Activated CD8-positive, alpha-beta memory T cell treated with anti-CD3 and anti-CD28 coated beads, Interleukin-2, amount 10 ng/mL, durations not matched to agents 7 days and 5 days (primary cell): ENCODE measurements at regions not wholly inside any gene's neighbourhood (a gene's known extent, or its start where the extent isn't known, plus 50 kb on each side); places are given as distances from the start of the nearest gene placed in this dataset.

Experiments
- ATAC-seq: fragments of 150-1000 bp; cut with Tn5 transposase; one replicate; pipeline ENCODE4 v1.10.0; 2021; ENCODE audit warnings: moderate library complexity
- CTCF ChIA-PET: fragments of 350-600 bp; sonication (Branson Sonifier 250); formaldehyde crosslinking; loops from one replicate; lab custom pipeline; 2021; ENCODE audit warnings: antibody characterized with exemption; lab: Charles Lee
- DNase-seq: peaks from one replicate; pipeline ENCODE4 v3.0.0-alpha.2; 2020
- H3K27ac Mint-ChIP-seq: one replicate; pipeline ENCODE4 v1.8.0; 2021; ENCODE audit warnings: mild to moderate bottlenecking, mixed read lengths
- H3K27me3 Mint-ChIP-seq: one replicate; pipeline ENCODE4 v1.8.0; 2021; ENCODE audit warnings: mixed read lengths
- H3K36me3 Mint-ChIP-seq: one replicate; pipeline ENCODE4 v1.8.0; 2021; ENCODE audit warnings: mild to moderate bottlenecking, mixed read lengths
- H3K4me1 Mint-ChIP-seq: one replicate; pipeline ENCODE4 v1.8.0; 2021; ENCODE audit warnings: mixed read lengths
- H3K4me3 Mint-ChIP-seq: one replicate; pipeline ENCODE4 v1.8.0; 2021; ENCODE audit warnings: mild to moderate bottlenecking, moderate library complexity, mixed read lengths
- H3K9me3 Mint-ChIP-seq: one replicate; pipeline ENCODE4 v1.8.0; 2022; ENCODE audit warnings: low read depth, mixed read lengths

GRCh38 chr3:66729687-66730393 is 229.0 kb upstream of the LRIG1 start:
- Mint-ChIP-seq H3K4me1 (no peaks in the 10 kb centered on the region), H3K27ac (no peak overlapping the region), H3K4me3 (no peak overlapping the region), H3K27me3 (peaks cover 16% of the 10 kb centered on the region), H3K9me3 (no peaks in the 10 kb centered on the region), H3K36me3 (no peaks in the 10 kb centered on the region)
- CTCF ChIA-PET = no interaction called here
- ATAC-seq = no peak
- DNase-seq = no peak

GRCh38 chr3:66738625-66739365 is 238.0 kb upstream of the LRIG1 start:
- no peaks in the 10 kb centered on the region for H3K36me3 Mint-ChIP-seq
- no peaks in the 10 kb centered on the region for H3K9me3 Mint-ChIP-seq
- H3K4me1 Mint-ChIP-seq = no peaks in the 10 kb centered on the region
- H3K27ac Mint-ChIP-seq = no peak overlapping the region
- peaks cover 9% of the 10 kb centered on the region for H3K27me3 Mint-ChIP-seq
- no peak overlapping the region for H3K4me3 Mint-ChIP-seq
- CTCF ChIA-PET = no interaction called here
- DNase-seq (no peak), ATAC-seq (no peak)

- Mint-ChIP-seq H3K36me3 (no peaks in the 10 kb centered on the region), H3K4me3 (no peak overlapping the region), H3K9me3 (no peaks in the 10 kb centered on the region), H3K4me1 (no peaks in the 10 kb centered on the region), H3K27ac (no peak overlapping the region), H3K27me3 (peaks cover 10% of the 10 kb centered on the region)
- CTCF ChIA-PET = no interaction called here
- DNase-seq (no peak), ATAC-seq (no peak)
Measured at GRCh38 chr3:66740260-66740659, 239.4 kb upstream of the LRIG1 start.

DNA sequence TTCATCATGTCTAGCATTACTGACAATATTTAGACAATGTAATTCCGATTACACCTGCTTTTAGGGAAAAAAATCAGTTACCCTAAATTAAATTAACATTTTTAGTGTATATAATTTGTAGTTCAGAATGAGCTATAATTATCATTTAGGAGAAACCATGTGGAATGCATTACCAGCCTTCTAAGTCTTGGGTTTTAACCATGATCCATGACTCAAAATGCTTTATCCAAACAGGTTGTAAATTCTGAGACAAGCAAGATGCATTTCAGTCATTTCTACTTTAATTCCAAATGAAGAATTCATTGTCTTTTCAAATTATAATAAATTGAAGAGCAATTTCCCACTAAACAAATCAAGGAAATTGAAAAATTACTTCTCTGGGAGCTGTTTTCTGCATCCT is 243.7 kb upstream of the LRIG1 start:
- DNase-seq = no peak
- Mint-ChIP-seq H3K4me3 (no peak overlapping the region), H3K36me3 (no peaks in the 10 kb centered on the region), H3K4me1 (no peaks in the 10 kb centered on the region), H3K27ac (no peak overlapping the region), H3K27me3 (peaks cover 8% of the 10 kb centered on the region), H3K9me3 (no peaks in the 10 kb centered on the region)
- ATAC-seq = no peak
- CTCF ChIA-PET = no interaction called here

GRCh38 chr3:66744986-66745385 is 244.2 kb upstream of the LRIG1 start:
- CTCF ChIA-PET = no interaction called here
- no peaks in the 10 kb centered on the region for H3K4me1 Mint-ChIP-seq
- H3K4me3 Mint-ChIP-seq = no peak overlapping the region
- no peak overlapping the region for H3K27ac Mint-ChIP-seq
- H3K27me3 Mint-ChIP-seq = peaks cover 8% of the 10 kb centered on the region
- no peaks in the 10 kb centered on the region for H3K36me3 Mint-ChIP-seq
- no peaks in the 10 kb centered on the region for H3K9me3 Mint-ChIP-seq
- DNase-seq = no peak
- ATAC-seq = no peak

DNA sequence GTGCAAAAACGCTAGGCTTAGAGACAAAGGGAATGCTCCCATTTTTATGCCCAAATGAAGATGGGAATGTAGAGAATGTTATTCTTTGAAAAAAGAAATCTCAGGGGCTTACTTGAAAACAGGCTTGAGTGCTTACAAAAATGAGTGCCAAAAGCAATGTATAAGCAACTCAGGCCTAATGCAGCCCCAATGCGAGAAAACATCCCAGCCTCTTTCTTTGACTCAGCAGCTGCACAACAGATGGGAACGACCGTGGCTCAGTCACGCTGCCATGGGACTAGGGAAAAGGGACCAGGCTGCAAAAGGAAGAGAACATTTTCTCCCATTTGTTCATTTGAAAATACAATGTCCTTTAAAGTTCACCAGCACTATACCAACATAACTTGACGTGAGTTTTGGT is 246.4 kb upstream of the LRIG1 start:
- Mint-ChIP-seq H3K4me1 (no peaks in the 10 kb centered on the region), H3K27me3 (peaks cover 11% of the 10 kb centered on the region), H3K9me3 (no peaks in the 10 kb centered on the region), H3K4me3 (no peak overlapping the region), H3K36me3 (no peaks in the 10 kb centered on the region), H3K27ac (no peak overlapping the region)
- CTCF ChIA-PET = interaction anchor here (1.6 kb wide), 1 partner anchor 339 kb away, joined by 4 read pairs; no protein-coding TSS in a partner anchor
- ATAC-seq = no peak
- no peak for DNase-seq

DNA sequence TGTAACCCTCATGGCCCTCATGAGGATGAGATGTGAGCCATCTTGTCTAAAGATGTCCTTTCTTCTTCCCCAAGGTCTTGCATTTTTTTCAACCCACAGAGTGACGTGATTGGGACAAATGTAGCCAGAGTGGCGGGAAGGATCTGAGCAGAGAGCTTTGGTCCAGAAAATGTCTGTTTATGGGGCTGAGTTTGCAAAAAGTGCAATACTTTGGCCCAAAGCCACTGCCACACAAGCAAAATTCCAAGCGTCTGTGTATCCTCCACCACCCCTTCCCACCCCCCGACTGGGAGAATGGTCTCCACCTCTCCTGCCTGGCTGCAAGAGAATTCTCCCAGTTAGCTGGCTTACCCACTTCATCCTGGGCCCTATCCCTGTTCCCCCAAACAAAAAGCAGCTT is 246.9 kb upstream of the LRIG1 start:
- CTCF ChIA-PET = interaction anchor here (1.6 kb wide), 1 partner anchor 340 kb away, joined by 4 read pairs; no protein-coding TSS in a partner anchor
- no peak overlapping the region for H3K4me3 Mint-ChIP-seq
- no peaks in the 10 kb centered on the region for H3K9me3 Mint-ChIP-seq
- no peaks in the 10 kb centered on the region for H3K4me1 Mint-ChIP-seq
- peaks cover 11% of the 10 kb centered on the region for H3K27me3 Mint-ChIP-seq
- no peak overlapping the region for H3K27ac Mint-ChIP-seq
- ATAC-seq = no peak
- H3K36me3 Mint-ChIP-seq = no peaks in the 10 kb centered on the region
- no peak for DNase-seq

DNA sequence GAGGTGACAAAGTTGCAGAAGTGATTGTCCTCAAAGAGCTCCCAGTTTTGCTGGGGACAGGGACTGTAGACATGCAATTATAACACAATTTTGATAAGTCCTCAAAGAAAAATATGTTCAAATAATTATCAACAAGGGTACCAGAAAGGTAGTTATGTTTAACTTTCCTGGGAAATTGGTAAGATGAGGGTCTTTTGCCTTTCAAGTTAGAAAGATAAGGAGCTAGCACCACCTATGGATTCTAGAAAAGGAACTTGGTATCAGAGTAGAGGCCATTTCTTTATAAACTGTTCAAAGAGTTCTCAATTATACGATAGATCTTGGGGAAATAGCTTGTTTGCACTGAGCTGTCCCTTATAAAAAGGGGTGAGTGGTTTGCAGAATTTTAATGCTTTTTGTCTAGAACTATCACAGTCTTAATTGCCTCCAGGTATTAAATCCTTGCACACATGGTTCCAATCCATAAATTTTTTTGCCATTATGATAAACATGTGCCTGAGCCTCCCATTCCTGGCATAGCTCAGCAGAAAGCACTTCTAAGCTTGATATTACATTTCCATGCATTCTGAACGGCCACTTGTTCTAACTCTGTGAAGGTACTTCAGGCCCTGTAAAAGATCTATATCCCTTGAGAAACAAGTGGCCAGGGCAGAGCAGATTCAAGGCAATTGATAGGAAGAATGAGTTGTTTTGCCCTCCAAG is 247.5 kb upstream of the LRIG1 start:
- no peaks in the 10 kb centered on the region for H3K4me1 Mint-ChIP-seq
- peaks cover 11% of the 10 kb centered on the region for H3K27me3 Mint-ChIP-seq
- H3K36me3 Mint-ChIP-seq = no peaks in the 10 kb centered on the region
- no peaks in the 10 kb centered on the region for H3K9me3 Mint-ChIP-seq
- ATAC-seq = no peak
- H3K4me3 Mint-ChIP-seq = no peak overlapping the region
- no peak overlapping the region for H3K27ac Mint-ChIP-seq
- DNase-seq = no peak
- CTCF ChIA-PET = interaction anchor here (1.6 kb wide), 1 partner anchor 341 kb away, joined by 4 read pairs; no protein-coding TSS in a partner anchor

DNA sequence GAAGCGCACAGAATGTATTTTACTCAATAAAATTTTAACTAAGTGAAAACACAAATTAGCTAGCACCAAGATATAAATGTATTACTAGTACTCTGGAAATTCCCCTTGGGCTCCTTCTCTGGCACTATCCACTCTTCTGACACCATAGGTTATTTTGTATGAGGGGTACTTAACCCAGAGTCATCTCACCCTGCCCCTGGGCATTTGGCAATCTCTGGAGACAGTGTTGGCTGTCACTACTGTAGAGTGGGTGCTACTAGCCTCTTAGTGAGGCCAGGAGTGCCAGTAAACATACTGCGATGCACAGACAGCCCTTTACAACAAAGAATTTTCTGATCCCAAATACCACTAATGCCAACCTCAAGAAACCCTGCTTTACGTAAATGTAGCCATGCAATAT is 246.3 kb upstream of the KBTBD8 start:
- DNase-seq = no peak
- CTCF ChIA-PET = no interaction called here
- no peaks in the 10 kb centered on the region for H3K9me3 Mint-ChIP-seq
- ATAC-seq = no peak
- no peaks in the 10 kb centered on the region for H3K36me3 Mint-ChIP-seq
- no peak overlapping the region for H3K4me3 Mint-ChIP-seq
- no peaks in the 10 kb centered on the region for H3K4me1 Mint-ChIP-seq
- no peak overlapping the region for H3K27ac Mint-ChIP-seq
- H3K27me3 Mint-ChIP-seq = peaks cover 7% of the 10 kb centered on the region

DNA sequence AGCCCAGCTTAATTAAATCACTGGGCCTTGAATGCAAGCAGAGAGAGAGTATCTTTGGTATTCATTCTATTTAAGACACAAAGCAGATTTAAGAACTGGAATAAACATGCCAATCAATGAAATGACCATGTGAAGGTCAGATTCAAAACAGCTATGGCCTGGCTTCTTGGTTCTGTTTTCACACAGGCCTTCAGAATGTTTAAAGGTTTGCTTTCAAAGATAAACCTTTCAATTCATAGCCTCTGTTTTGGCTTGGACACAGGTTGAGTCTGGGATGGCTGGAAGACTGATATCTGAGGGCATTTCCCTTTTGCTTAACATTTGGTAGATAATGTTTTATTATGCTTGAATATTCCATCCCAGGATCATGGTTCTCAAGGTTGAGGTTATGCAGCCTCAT is 244.4 kb upstream of the KBTBD8 start:
- CTCF ChIA-PET = no interaction called here
- Mint-ChIP-seq H3K36me3 (no peaks in the 10 kb centered on the region), H3K4me3 (no peak overlapping the region), H3K27ac (no peak overlapping the region), H3K27me3 (peaks cover 7% of the 10 kb centered on the region), H3K9me3 (no peaks in the 10 kb centered on the region), H3K4me1 (no peaks in the 10 kb centered on the region)
- no peak for DNase-seq
- ATAC-seq = no peak

- no peaks in the 10 kb centered on the region for H3K4me1 Mint-ChIP-seq
- no peak overlapping the region for H3K27ac Mint-ChIP-seq
- peaks cover 7% of the 10 kb centered on the region for H3K27me3 Mint-ChIP-seq
- ATAC-seq (no peak), DNase-seq (no peak)
- H3K4me3 Mint-ChIP-seq = no peak overlapping the region
- CTCF ChIA-PET = no interaction called here
- no peaks in the 10 kb centered on the region for H3K9me3 Mint-ChIP-seq
- H3K36me3 Mint-ChIP-seq = no peaks in the 10 kb centered on the region
Measured at GRCh38 chr3:66754613-66755012, 243.5 kb upstream of the KBTBD8 start.

DNA sequence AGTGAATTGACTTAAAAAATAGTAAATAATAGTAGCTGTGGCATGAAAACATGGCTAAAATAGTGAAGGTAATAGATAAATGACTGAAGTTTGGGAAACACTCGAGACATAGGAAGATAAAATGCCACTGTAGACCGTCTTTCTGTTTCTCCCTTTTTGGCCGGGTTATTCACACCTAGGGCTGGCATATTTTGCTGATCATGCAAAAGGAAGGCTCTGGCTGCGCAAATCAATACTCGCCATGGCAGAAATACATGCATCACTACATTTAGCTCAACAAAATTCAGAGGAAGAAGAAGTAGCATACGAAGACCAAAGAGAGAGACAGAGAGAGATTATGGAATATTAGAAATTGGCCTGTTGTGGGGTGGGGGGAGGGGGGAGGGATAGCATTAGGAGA is 242.2 kb upstream of the KBTBD8 start:
- Mint-ChIP-seq H3K27ac (no peak overlapping the region), H3K9me3 (no peaks in the 10 kb centered on the region), H3K4me1 (no peaks in the 10 kb centered on the region), H3K36me3 (no peaks in the 10 kb centered on the region), H3K27me3 (peaks cover 4% of the 10 kb centered on the region), H3K4me3 (no peak overlapping the region)
- ATAC-seq (no peak), DNase-seq (no peak)
- CTCF ChIA-PET = interaction anchor here (0.6 kb wide), 1 partner anchor 288 kb away, joined by 3 read pairs; no protein-coding TSS in a partner anchor

DNA sequence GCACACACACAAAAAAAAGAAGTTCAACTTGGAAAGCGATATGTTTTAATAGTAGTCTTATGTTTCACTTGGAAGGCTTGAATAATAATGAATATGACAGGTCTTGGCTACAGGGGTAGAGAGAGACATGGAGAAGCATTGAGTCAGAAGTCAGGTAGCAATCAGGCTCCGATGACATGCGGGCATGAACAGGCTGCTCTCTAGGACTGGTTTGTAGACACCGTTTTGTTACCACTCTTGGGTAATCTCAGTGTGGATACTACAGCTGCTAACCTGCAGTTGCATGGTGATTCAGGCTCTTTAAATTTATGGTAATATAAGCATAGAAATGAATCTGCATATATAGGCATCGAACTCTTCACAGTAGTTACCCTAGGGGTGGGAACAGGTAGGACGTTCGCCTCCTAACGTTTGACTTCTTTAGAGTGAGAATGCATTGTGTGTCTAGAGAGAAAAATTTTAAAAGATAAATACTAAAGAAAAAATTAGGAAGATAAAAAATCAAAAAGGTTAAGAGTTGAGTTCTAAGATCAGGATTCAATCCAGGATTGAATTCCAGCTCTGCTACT is 241.6 kb upstream of the KBTBD8 start:
- Mint-ChIP-seq H3K27me3 (peaks cover 4% of the 10 kb centered on the region), H3K4me3 (no peak overlapping the region), H3K36me3 (no peaks in the 10 kb centered on the region), H3K27ac (no peak overlapping the region), H3K4me1 (no peaks in the 10 kb centered on the region), H3K9me3 (no peaks in the 10 kb centered on the region)
- ATAC-seq (no peak), DNase-seq (no peak)
- CTCF ChIA-PET = no interaction called here
